Kidney epithelial cell (primary cell): ENCODE measurements at regions not wholly inside any gene's neighbourhood (a gene's known extent, or its start where the extent isn't known, plus 50 kb on each side); places are given as distances from the start of the nearest gene placed in this dataset.

Source experiments
- DNase-seq: peaks from one replicate; pipeline ENCODE4 v3.0.0-alpha.2; 2010; ENCODE audit warnings: low read depth
- H3K27me3 ChIP-seq: 2 replicates; pipeline ENCODE4 v1.6.0; 2011; ENCODE audit warnings: low read length; ENCODE audit not compliant: control insufficient read depth, insufficient read depth
- H3K36me3 ChIP-seq: 2 replicates; pipeline ENCODE4 v1.5.1; 2011; ENCODE audit warnings: low read length; ENCODE audit not compliant: control insufficient read depth, insufficient read depth
- H3K4me3 ChIP-seq: 2 replicates; pipeline ENCODE4 v1.5.1; 2011; ENCODE audit warnings: low read depth, mild to moderate bottlenecking, control low read depth, low read length
- CTCF ChIP-seq: IDR thresholded peaks from 2 replicates; pipeline ENCODE4 v1.5.1; 2011; ENCODE audit warnings: mild to moderate bottlenecking, moderate library complexity, low read length, control low read depth, inconsistent platforms; ENCODE audit not compliant: insufficient read depth, poor library complexity, severe bottlenecking

- DNase-seq, result no peak
- H3K27me3 ChIP-seq, result no peaks in the 10 kb centered on the region
- no peak overlapping the region for H3K4me3 ChIP-seq
- H3K36me3 ChIP-seq, result no peaks in the 10 kb centered on the region
- no peak for TF ChIP-seq CTCF
Observed at GRCh38 chr2:156803967-156804366, 367.8 kb downstream of the GPD2 start.

- Histone ChIP-seq H3K27me3 (no peaks in the 10 kb centered on the region), H3K4me3 (no peak overlapping the region), H3K36me3 (no peaks in the 10 kb centered on the region)
- no peak for TF ChIP-seq CTCF
- DNase-seq, result no peak
Observed at GRCh38 chr2:156810094-156810493, 373.9 kb downstream of the GPD2 start.

- TF ChIP-seq CTCF, result no peak
- H3K36me3 ChIP-seq, result no peaks in the 10 kb centered on the region
- no peaks in the 10 kb centered on the region for H3K27me3 ChIP-seq
- H3K4me3 ChIP-seq, result no peak overlapping the region
- no peak for DNase-seq
Observed at GRCh38 chr2:156812496-156812895, 376.3 kb downstream of the GPD2 start.

GRCh38 chr2:156817430-156817829 lies 381.3 kb downstream of the GPD2 start:
- TF ChIP-seq CTCF, result no peak
- Histone ChIP-seq H3K27me3 (no peaks in the 10 kb centered on the region), H3K36me3 (no peaks in the 10 kb centered on the region), H3K4me3 (no peak overlapping the region)
- no peak for DNase-seq

GRCh38 chr2:156818221-156818620 lies 382.0 kb downstream of the GPD2 start:
- Histone ChIP-seq H3K36me3 (no peaks in the 10 kb centered on the region), H3K4me3 (no peak overlapping the region), H3K27me3 (no peaks in the 10 kb centered on the region)
- no peak for TF ChIP-seq CTCF
- no peak for DNase-seq

- no peak overlapping the region for H3K4me3 ChIP-seq
- no peaks in the 10 kb centered on the region for H3K36me3 ChIP-seq
- no peak for TF ChIP-seq CTCF
- no peaks in the 10 kb centered on the region for H3K27me3 ChIP-seq
- DNase-seq, result no peak
Observed at GRCh38 chr2:156818944-156819343, 382.8 kb downstream of the GPD2 start.
